ENCODE measurements at regions not wholly inside any gene's neighbourhood (a gene's known extent, or its start where the extent isn't known, plus 50 kb on each side); places are given as distances from the start of the nearest gene placed in this dataset.

- TF ChIP-seq CTCF (IDR thresholded peaks at IDR 0.05) (no peak), EZH2 (IDR thresholded peaks at IDR 0.05; ENCODE audit: borderline replicate concordance, insufficient read depth, low read depth, low read length, poor library complexity, severe bottlenecking) (no peak)
Measured at GRCh38 chr2:3078684-3079083, 298.9 kb downstream of the EIPR1 start.
